Stimulated activated CD8-positive, alpha-beta memory T cell treated with anti-CD3 and anti-CD28 coated beads, Interleukin-2, amount 100 ng/mL, for 48 hours (primary cell): ENCODE measurements at regions not wholly inside any gene's neighbourhood (a gene's known extent, or its start where the extent isn't known, plus 50 kb on each side); places are given as distances from the start of the nearest gene placed in this dataset.
"Not testable (repeated sequence)": the region's sequence is repeated elsewhere in the genome, so short reads cannot be mapped to it uniquely, and the experiment has no call there.

ENCODE experiments used
- DNase-seq, 2 donors: peaks; one replicate each; pipeline ENCODE4 v3.0.0-alpha.2; 2020; ENCODE audit warnings: low read depth in 2 of 2

DNA sequence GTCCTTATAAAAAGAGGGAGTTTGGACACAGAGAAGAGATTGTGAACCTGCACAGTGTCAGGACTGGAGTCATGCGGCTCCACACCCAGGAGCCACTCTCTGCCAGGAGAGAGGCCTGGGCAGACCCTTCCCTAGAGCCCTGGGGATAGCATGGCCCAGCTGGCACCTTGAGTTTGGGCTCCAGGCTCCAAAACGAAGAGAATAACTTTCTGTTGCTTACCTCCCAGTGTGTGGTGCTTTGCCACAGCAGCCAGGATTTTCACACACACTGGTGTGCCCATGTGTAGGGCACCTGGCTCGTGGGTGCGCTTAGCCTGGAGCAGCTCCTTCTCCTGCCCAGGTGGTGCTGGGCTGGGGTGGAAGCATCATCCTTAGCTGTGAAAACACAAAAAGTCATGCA is 344.3 kb downstream of the TEX29 start:
- no peak for DNase-seq

DNA sequence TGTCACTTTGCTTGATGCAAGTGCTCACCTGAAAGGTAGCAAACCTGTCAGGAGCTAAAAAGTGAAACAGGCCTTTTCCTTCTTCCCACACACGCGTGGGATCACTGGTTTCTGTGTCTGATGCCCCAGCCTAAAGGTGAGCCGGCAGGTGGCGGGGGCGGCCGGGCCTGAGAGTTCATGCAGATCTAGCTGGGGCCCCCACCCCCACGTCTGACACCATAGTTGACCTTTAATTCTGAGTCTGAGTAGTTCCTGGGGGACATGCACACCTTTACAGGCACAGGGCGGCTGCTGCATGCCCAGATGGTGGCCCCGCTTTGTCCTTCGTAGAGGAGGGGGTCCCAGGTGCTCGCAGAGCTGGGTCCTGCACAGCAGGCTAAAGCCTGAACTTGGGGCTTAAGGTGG is 345.3 kb downstream of the TEX29 start:
- DNase-seq: no peak

DNA sequence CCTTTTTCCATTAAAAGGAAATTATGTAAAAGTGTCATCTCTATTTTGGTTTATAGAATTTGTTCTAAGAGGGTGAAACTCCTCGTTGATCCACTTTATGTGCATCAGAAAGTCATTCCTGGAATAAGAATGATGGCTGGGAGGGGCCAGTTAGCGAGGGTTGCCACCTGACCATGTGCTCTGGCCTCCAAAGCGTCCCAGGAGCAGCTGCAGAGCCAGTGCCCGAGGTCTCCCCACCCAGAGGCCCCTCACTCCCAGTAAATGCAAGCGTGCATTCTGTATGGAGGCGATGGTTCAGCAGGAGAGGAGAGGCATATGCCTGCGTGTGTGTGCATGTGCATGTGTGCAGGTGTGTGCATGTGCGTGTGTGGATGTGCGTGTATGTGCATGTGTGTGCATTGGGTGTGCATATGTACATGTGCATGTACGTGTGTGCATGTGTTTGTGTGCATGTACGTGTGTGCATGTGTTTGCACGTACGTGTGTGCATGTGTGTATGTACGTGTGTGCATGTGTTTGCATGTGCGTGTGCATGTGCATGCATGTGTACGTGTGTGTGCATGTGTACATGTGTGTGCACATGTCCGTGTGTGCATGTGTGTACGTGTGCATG is 345.8 kb downstream of the TEX29 start:
- DNase-seq: no peak

DNA sequence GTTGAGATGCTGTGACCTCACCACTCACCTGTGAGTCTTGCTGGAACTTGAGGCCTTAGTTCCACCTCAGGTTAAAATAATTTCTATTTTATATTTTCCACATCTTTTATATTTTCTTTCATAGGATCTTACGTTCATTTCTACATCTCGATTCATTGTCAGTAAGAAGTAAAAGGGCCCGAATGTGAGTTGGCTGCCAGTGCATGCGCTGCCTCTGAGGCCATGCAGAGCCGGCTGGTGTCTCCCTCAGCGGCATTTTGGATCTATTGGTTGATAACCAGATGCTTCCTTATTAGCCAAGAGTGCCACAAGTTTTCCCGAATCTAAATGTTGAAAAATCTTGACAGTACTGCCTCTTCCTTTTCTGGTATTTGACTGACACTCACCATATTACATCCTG is 347.3 kb downstream of the TEX29 start:
- DNase-seq: no peak

DNA sequence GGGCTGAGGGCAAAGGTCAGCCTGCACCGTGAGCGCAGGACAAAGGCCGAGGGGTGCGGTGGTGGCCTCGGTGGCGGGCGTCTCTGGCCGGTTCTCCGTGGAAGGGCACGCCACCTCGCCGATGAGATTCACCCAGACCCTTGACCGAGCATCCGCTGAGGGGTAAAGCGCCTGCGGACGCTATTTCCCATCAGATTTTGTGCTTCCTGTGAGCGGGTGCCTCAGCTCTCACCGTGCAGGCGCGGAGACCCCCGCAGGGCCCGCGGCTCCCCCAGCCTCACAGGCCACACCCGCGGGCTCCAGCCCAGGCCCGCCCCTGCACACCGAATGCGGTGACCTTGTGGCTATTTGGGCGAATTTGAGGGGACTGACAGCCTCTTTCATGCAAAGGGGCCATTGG is 348.0 kb downstream of the TEX29 start:
- no peak for DNase-seq

DNA sequence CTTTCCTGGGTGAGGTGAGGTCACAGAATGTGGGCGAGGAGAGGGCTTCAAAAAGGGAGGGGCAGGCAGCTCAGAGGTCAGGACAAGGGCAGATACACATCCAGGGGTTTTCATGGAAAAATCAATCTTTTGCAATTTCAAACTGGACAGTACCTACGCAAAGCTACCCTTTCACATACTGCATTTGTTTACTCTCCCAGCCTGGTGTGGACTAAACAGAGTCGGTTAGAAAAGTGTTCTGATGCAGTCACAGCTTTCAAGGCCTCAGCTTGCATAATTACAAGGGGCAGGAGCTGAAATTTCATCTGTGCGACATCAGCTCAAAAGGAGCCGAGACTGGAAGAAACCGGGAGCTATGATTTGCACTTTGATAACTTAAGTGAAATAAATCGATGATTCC is 351.8 kb downstream of the TEX29 start:
- DNase-seq: not testable (repeated sequence)

DNA sequence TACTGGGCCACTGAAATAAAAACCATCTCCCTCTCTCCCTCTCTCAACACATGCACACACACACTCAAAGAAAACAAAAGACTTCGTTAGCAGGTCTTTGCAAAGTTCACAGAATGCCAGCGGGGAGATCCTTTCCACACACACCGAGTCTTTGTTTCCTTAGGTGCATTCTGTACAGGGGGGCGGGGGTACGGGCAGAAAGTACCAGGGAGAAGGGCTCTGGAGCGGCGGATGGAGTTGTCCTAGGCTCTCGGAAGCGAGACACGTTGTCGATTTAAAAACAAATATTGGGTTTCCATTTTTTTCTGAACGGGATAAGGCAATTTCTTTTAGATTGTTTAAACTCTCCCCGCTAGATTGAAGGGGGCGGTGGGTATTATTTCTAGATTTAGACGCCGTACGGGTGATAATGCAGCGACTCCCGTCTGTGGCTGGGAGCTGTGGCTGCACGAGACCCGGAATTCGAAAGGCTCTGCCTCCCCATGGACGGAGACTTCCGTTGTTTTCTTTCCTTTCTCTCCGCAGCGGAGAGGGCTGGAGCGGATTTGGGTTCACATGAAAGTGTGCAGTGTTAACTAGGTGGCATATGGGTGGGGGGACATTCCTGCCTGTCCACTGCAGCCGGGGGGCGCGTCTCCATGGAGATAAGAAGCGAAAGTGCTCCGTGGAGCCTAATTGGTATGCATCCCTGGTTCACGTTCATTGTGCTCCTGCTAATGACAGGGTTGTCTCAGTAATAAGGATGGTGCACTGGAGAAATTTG is 357.9 kb downstream of the TEX29 start:
- not testable (repeated sequence) for DNase-seq

DNA sequence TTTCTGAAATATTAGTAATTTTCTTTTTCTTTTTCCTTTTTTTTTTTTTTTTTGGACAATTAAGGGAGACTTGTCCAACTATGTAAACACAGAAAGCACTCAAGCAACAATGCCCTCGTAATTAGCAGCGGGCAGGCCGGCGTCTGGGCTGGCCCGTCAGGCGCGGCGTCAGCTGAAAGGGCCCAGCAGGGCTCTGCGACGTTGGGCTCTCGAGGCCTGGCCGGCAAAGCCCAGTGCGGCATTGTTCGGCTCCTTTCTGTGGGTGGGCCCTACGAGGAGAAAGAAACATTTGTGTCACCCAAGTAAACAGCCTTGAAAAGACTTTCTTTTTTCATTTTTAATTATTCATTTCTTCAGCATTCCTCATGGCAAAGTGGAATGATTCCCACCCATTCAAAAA is 359.2 kb downstream of the TEX29 start:
- DNase-seq: not testable (repeated sequence)

DNA sequence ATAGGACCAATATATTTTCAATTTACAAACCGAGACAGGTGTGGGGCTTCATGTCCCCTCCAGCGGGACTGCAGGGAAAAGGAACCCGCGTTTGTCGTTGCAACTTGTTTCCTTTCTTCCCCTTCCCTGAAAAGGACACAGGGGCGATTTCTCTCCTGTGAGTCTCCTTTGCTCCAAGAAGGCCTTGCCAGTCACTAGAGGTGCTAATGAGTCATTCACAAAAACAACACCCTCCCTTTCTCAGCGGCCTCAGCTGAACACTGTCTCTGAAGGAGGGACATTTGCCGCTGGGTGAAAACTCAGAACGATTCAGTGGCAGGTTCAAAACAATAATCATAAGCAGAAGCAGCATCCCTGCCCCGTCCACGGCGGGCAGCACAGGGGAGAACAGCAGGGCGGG is 359.7 kb downstream of the TEX29 start:
- not testable (repeated sequence) for DNase-seq

DNA sequence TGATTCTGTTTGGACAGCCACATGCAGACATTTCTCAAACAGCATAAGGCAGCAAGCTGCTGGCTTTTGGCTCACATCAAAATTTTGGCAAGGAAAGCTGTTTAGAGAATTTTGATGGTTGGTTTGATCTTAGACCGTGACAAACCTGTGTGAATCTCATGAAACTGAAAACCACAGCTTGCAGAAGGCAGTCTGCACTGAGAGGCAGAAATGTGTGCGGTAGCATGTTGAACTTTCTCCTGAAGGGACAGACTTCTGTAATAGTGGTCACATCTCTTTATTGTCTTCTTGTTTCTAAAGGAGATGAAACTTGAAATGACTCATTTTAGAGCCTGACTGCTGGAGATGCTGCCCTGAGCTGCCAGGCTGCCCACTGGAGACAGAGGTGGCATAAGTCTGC is 371.6 kb downstream of the TEX29 start:
- not testable (repeated sequence) for DNase-seq

DNA sequence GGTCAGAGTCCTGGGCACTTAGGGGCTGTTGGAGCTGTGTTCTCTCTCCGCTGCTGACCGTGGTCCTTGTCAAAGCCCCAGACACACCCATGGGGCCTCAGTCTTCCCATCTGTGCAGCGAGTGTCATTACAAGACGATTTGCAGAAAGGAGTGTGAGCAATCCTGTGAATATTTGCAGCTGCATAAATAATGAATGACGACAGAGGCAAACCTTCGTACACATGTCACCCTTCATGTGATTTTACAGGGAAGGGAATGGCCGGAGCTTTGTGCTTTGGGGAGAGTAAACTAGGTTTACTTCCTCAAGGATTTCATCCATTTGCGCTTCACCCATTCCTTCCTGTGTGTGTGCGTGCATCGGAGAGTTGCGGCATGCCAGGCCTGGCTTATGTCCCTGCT is 370.8 kb upstream of the SOX1 start:
- not testable (repeated sequence) for DNase-seq

DNA sequence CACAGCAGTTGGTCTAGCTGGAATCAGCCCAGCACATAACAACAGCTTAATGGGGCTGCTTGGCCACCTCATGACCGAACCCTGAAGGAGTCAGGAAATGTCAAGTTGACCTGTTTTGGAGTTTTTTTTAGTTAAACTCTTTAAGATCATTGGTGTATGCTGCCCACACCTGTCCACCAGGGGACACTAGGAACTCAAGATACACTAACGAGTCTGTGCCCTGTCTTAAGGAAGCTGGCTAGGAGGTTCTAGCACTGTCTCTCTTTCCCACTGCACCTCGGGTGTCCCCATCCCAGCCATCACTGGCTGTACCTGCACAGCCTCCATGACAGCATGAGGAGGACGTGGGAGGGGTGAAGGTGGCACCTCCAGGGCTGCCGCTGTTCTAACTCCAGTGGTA is 364.9 kb upstream of the SOX1 start:
- DNase-seq: not testable (repeated sequence)
